Testis (tissue), 2 donors: ENCODE measurements at regions not wholly inside any gene's neighbourhood (a gene's known extent, or its start where the extent isn't known, plus 50 kb on each side); places are given as distances from the start of the nearest gene placed in this dataset.

Source experiments
- DNase-seq: peaks from one replicate; pipeline ENCODE4 v3.0.0-alpha.2; 2019
- H3K27ac ChIP-seq, 2 donors: fragments of 200-600 bp; sonication (generic); one replicate each; pipeline ENCODE4 v1.5.1; 2019
- H3K27me3 ChIP-seq: fragments of 200-600 bp; sonication (generic); one replicate; pipeline ENCODE4 v1.5.1; 2019
- H3K36me3 ChIP-seq: fragments of 200-600 bp; sonication (generic); one replicate; pipeline ENCODE4 v1.5.1; 2017; ENCODE audit warnings: low read depth; ENCODE audit errors: missing control alignments
- H3K4me1 ChIP-seq: fragments of 200-600 bp; sonication (generic); one replicate; pipeline ENCODE4 v1.5.1; 2019
- H3K4me3 ChIP-seq, 2 donors: fragments of 200-600 bp; sonication (generic); one replicate each; pipeline ENCODE4 v1.5.1; 2017 to 2019
- H3K9me3 ChIP-seq: fragments of 200-600 bp; sonication (generic); one replicate; pipeline ENCODE4 v1.5.1; 2017
- POLR2A ChIP-seq: fragments of 450-650 bp; IDR thresholded peaks from one replicate; pipeline ENCODE4 v1.6.1; 2017; ENCODE audit warnings: antibody characterized with exemption, mild to moderate bottlenecking, moderate library complexity
- WGBS, 2 donors: methylation state at CpG; one replicate each; pipeline ENCODE4 v1.1.5; 2018; 5-methylcytosine and 5-hydroxymethylcytosine counted together
- intact Hi-C: fragments of 100-400 bp; cut with DNase I; formaldehyde crosslinking; loops from one replicate; pipeline ENCODE4 v1.15.1; 2023; ENCODE audit warnings: low total_unique reads
- TF ChIP-seq, protein P1 (sequence below), 3 experiments: fragments of 450-650 bp in 2 of 3; fragments of 200-600 bp in 1 of 3; sonication (generic) in 1 of 3; IDR thresholded peaks; one replicate each; pipeline ENCODE4 v1.5.1; 2016 to 2019; ENCODE audit warnings: antibody characterized with exemption in 3 of 3, mild to moderate bottlenecking in 2 of 3, moderate library complexity in 1 of 3

DNA sequence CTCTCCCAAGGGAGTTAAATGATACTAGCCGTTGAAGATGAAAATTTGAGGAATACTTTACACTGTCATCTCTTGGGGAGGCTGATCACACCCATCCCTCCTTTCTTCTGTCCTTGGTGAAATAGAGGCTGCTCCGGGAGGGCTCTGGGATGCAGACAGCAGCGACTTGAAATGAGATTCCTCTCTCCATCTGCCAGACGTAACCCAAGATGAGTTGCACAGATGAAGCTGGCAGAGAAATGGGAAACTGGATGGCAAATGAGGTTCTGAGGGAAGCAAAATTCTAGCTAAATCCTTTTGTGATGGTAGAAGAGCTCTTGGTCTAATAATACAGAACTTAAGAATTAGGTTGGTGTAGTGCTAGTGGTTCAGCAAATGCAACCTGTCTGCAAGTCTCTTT lies 201.4 kb downstream of the AASDH start:
- TF ChIP-seq POLR2A: no peak
- TF ChIP-seq, protein P1, sequence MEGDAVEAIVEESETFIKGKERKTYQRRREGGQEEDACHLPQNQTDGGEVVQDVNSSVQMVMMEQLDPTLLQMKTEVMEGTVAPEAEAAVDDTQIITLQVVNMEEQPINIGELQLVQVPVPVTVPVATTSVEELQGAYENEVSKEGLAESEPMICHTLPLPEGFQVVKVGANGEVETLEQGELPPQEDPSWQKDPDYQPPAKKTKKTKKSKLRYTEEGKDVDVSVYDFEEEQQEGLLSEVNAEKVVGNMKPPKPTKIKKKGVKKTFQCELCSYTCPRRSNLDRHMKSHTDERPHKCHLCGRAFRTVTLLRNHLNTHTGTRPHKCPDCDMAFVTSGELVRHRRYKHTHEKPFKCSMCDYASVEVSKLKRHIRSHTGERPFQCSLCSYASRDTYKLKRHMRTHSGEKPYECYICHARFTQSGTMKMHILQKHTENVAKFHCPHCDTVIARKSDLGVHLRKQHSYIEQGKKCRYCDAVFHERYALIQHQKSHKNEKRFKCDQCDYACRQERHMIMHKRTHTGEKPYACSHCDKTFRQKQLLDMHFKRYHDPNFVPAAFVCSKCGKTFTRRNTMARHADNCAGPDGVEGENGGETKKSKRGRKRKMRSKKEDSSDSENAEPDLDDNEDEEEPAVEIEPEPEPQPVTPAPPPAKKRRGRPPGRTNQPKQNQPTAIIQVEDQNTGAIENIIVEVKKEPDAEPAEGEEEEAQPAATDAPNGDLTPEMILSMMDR (IDR thresholded peaks at IDR 0.05): no peak
- peaks cover 3% of the 10 kb centered on the region for H3K4me1 ChIP-seq
- no peak for DNase-seq
- H3K27ac ChIP-seq: no peak overlapping the region
- no peaks in the 10 kb centered on the region for H3K27me3 ChIP-seq
- no peak overlapping the region for H3K4me3 ChIP-seq
- 82 to 88% methylated on average over 4 of the region's 4 CpGs for WGBS, 2 donors
- intact Hi-C loops: no loop called here
- no peaks in the 10 kb centered on the region for H3K9me3 ChIP-seq
- H3K36me3 ChIP-seq: no peaks in the 10 kb centered on the region

GRCh38 chr4:56184214-56184613 lies 203.1 kb downstream of the AASDH start:
- Histone ChIP-seq H3K27me3 (no peaks in the 10 kb centered on the region), H3K4me1 (peaks cover 3% of the 10 kb centered on the region), H3K27ac (no peak overlapping the region), H3K36me3 (no peaks in the 10 kb centered on the region), H3K4me3 (no peak overlapping the region), H3K9me3 (no peaks in the 10 kb centered on the region)
- intact Hi-C loops: no loop called here
- DNase-seq: no peak
- WGBS, 2 donors: 80 to 86% methylated on average over 6 of the region's 6 CpGs
- no peak for TF ChIP-seq POLR2A

DNA sequence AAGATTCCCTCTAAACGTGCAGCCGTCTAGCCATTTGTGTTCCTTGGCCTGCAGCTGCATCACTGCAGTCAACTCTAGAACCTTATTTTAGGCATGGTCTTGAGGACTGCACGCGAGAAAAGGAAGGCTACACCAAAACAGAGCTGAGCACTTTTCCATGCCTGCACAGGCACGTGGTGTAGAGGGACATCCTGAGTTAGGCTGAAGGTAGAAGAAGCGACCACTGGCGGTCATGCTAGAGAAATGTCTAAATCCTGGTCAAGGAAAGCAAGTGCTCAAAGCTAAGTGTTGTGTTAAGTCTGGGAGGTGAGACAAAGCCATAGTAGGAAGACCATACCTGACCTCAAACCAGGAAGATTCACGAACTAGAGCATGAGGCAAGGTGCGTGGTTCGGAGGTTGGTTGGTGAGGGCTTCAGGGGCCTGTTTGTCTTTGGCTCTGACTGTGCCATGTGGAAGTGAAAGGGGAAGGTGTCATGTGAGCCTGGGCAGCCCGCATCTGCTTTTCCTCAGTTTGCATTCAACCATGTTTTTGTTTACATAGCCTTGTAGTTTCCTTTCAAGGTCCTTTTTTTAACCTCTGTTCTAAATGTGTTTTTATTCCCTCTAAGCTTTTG lies 203.8 kb downstream of the AASDH start:
- H3K27me3 ChIP-seq: no peaks in the 10 kb centered on the region
- no peaks in the 10 kb centered on the region for H3K9me3 ChIP-seq
- TF ChIP-seq, protein P1 (IDR thresholded peaks at IDR 0.05): no peak
- no peak for TF ChIP-seq POLR2A
- no peaks in the 10 kb centered on the region for H3K36me3 ChIP-seq
- no peak overlapping the region for H3K27ac ChIP-seq
- intact Hi-C loops: no loop called here
- WGBS, 2 donors: 84 to 85% methylated on average over 11 of the region's 11 CpGs
- peaks cover 3% of the 10 kb centered on the region for H3K4me1 ChIP-seq
- DNase-seq: no peak
- no peak overlapping the region for H3K4me3 ChIP-seq

DNA sequence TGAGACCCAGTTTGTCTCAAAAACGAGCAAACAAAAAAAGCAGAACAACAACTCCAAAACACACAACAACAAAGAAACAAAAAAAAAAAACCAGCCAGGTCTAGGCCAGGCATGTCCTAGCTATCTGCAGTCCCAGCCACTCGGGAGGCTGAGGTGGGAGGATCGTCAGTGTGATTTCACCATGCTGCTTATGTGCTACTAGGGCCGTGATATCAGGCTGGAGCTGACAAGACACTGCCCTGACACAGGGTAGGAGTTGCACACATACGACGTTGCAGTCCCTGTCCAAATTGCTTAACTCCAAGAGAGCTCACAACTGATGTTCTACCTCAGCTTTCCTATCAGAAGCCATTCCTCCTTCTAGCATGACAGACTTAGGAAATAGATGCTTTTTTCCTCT lies 204.9 kb downstream of the AASDH start:
- peak; percentile 63 for DNase-seq
- 46% methylated on average over 6 of the region's 6 CpGs for WGBS, 2 donors

DNA sequence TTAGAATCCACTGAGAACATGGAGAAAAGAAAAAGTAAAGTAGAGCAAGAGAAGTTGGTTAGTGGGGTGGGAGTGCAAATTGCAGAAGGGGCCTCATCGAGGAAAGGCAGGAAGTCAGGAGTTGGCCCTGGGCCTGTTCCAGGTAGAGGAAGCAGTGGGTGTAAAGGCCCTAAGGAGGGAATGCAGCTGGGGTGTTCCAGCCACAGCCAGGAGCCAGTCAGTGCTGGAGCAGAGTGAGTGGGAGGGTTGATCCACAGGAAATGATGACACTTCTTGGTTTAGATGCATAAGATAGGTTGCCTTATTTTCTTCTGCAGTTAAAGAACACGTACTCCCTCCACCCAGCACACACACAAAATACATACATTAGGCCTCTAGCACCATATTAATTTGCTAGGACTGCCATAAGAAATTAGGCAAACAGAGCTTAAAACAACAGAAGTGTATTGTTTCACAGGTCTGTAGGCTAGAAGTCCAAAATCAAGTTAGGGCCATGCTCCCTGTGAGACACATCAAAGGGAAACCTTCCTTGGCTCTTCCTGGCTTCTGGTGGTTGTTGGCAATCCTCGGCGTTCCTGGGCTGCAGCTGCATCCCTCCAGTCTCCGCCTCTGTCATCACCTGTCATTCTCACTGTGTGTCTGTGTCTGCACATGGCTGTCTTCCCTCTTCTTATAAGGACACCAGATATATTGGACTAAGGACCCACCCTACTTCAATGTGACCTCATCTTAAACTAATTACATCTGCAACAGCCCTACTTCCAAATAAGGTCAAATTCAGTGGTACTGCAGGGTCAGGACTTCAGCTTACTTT lies 205.9 kb downstream of the AASDH start:
- DNase-seq: no peak
- H3K4me1 ChIP-seq: peaks cover 3% of the 10 kb centered on the region
- no peak overlapping the region for H3K27ac ChIP-seq
- H3K4me3 ChIP-seq: no peak overlapping the region
- no peaks in the 10 kb centered on the region for H3K27me3 ChIP-seq
- intact Hi-C loops: no loop called here
- 67 to 69% methylated on average over 5 of the region's 5 CpGs for WGBS, 2 donors
- no peaks in the 10 kb centered on the region for H3K36me3 ChIP-seq
- no peaks in the 10 kb centered on the region for H3K9me3 ChIP-seq
- TF ChIP-seq, protein P1 (IDR thresholded peaks at IDR 0.05): no peak
- TF ChIP-seq POLR2A: no peak

More for the DNA sequence above, 204.9 kb downstream of the AASDH start:
- Histone ChIP-seq H3K9me3 (no peaks in the 10 kb centered on the region), H3K4me1 (peaks cover 3% of the 10 kb centered on the region), H3K36me3 (no peaks in the 10 kb centered on the region), H3K27ac (no peak overlapping the region), H3K4me3 (no peak overlapping the region), H3K27me3 (no peaks in the 10 kb centered on the region)
- intact Hi-C loops: no loop called here
- TF ChIP-seq, protein P1 (IDR thresholded peaks at IDR 0.05): no peak
- TF ChIP-seq POLR2A: no peak
